HG03025 (cell line): ENCODE measurements at regions not wholly inside any gene's neighbourhood (a gene's known extent, or its start where the extent isn't known, plus 50 kb on each side); places are given as distances from the start of the nearest gene placed in this dataset.
"Not testable (repeated sequence)": the region's sequence is repeated elsewhere in the genome, so short reads cannot be mapped to it uniquely, and the experiment has no call there.

Source experiments
- ATAC-seq: cut with Tn5 transposase; IDR thresholded peaks from one replicate; pipeline ENCODE4 v1.9.1; 2021; ENCODE audit warnings: mild to moderate bottlenecking, moderate library complexity; ENCODE audit not compliant: unreplicated experiment, low FRiP score

DNA sequence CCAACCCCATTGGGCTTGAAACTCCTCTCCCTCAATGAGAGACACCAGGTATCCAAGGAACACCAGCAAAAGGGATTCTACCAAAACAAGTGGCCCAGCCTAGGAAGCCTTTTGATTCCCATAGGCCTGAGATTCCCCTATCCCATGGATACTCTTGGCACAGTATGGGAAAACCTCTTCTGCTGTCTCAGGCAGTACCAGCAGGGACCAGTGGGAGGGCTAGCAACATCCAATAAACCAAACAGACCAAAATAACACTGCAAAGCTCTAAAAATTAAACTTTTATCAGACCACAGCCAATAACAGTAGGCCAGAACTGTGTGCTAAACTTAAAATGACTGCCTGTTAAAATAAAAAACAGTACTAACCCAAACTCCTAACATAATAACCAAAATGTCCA, 153.9 kb upstream of the CES5A start:
- no peak for ATAC-seq

DNA sequence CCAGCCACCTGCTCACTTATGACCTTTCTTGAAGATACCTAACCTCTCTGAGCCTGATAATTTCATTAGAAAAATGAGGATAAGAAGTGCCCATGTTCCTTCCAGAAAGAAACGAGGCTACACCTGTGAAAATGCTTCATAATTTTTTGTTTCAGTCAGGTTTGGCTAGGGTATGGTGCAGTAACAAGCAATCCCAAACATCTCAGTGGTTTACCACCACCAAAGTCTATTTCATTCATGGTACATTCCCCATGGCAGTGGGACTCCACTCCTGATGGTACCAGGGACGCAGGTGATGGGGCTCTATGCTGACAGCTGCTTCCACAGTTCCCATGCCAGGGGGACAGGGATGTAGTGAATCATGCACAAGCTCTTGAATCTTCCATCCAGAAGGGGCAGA, 147.6 kb upstream of the CES5A start:
- ATAC-seq = no peak

DNA sequence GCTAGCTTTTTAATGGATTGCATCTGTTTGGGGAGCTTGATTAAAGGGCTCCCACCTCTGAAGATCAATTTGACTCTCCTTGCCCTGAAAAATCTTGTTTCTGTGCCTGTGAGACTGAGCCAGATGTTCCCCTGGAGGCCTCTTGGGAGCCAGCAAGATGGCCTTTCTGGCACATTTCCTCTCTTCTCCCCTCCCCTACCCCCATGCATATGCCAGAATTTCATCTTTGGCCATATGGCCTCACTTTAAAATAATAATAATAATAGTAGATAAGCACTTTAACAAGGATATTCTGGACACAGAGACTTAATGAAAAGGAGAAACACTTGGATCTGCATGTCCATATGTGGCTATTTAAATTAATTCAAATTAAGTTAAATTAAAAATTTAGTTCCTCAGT, 144.1 kb upstream of the CES5A start:
- ATAC-seq = no peak

DNA sequence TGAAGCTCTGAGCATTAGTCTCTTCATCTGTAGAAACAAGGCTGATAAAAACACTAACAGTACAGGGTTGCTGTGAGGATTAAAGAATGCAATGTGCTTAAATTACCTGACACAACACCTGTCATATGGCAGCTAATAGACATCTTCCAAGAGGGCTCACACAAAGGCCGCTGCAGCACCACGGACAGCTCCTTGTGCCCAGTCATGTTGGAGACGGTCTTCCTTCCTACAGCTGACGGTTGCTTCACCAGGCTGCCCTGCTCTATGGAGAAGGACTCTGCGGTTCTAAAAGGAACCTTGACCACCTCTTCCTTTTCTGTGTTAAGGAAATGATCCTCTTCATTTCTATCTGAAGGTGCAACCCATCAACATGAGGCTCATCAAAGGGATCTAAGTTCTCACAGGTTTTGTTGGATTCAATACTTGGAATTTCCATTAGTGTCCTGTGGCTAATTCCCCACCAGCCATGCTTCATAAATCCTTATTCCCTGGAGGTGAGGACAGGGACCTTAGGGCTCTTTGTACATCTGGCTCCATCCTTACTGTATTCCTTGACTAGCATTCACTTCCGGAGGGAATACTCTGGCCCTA, 138.9 kb upstream of the CES5A start:
- ATAC-seq = no peak

DNA sequence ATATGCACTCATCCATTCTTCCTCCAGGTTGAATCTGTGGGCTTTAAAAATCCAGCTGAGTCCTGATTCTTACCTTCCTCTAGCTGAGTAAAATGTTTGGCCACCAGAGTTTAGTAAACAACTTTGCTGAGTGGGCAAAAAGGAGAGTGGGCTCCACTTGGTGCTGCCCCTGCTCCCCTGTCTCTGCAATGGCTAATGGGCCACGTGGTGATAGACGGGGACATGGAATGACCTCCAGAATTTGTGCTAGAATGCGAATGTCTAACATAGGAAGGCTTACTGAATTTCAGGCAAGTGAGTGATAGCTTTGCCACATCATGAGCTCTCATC, 137.3 kb upstream of the CES5A start:
- no peak for ATAC-seq

DNA sequence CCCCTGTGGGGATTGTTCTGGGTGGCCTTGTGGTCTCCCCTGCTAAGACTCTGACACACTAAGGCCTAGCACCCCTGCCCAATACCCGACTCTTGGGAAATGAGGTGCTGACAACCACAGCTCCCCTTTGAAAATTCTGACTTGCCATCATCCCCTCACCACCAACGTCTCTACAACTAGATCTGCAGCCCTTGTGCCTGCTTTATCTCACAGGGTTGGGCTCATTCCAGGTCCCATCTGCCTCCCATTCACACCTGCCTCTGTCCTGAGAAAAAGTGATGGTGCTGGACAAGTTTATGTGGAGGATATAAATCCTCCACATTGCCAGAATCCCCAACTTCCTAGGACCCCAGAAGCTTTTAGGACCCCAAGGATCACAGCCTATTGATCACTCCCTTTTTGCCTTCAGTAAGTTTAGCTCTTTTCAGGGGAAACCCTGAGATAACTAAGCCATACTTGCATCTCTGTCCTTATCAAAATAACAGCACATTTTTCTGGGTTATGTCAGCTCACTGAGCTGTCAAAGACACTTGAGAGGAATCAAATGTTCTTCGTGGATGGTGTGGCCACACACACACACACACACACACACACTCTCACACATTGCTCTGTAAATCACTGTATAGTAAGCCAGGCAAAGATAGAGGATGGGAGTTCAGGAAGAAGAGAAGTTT, 136.8 kb upstream of the CES5A start:
- ATAC-seq = no peak

DNA sequence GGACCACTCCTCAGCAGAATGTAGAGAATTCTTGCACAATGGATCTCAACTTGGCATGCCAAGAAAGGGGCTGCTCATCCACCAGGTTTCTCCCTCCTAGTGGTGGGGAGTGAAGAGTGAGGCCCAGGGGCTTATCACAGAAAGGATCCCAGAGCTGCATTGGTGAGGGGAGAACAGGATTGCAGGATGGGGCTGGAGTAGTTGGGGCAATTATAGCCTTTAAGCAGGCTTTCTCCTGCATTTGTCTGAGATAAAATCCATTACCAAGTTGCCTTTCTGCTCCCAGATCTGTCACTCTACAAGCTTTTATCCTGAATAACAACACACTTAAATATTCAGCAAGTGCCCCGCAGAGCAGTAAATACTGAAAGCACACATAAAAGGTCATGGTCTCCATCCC, 130.8 kb upstream of the CES5A start:
- no peak for ATAC-seq

DNA sequence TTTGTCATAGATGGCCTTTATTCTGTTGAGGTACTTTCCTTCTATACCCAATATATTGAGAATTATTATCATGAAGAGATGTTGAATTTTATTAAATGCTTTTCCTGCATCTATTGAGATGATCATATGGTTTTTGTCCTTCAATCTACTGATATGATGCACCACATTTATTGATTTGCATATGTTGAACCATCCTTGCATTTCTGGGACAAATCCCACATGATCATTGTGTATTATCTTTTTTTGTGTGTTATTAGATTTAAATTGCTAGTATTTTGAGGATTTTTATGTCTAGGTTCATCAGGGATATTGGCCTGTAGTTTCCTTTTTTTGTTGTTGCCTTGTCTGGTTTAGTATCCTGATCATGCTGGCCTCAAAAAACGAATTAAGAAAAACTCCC, 124.5 kb upstream of the CES5A start:
- no peak for ATAC-seq

DNA sequence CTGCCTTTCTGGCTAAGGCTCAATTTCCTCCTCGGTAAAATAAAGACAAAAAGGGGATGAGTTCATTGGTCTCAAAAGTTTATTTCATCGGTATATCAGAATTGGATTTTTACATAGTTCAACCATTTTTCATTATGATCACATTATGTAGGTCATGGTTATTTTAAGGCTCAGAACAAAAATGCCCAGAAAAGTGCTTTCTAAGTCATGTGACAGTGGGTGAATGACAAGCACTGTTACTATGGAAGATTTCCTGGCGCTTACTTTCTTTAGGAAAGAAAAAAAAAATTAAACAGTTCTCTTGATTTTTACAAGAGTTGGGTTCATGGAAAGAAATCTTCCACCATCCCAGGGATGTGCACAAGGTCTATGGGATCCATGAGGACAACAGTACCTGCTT, 117.9 kb upstream of the CES5A start:
- ATAC-seq = no peak

DNA sequence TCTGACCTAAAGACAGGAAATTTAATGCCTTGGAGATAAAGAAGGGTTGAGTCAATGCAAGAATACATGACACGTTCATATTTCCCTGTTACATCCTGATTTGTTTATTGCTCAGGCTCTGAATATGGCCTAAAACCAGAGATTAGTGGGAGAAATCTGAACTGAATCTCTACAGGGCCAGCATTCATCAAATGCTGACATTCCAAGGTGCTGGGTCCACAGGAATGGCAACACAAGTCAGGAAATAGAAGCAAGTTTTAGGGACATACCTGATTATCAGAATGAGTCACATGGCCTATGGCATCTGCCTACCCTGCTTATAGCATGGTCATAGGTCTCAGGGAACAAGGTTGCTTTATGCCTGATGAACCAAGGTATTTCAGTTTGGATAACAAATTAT, 117.4 kb upstream of the CES5A start:
- ATAC-seq = no peak

DNA sequence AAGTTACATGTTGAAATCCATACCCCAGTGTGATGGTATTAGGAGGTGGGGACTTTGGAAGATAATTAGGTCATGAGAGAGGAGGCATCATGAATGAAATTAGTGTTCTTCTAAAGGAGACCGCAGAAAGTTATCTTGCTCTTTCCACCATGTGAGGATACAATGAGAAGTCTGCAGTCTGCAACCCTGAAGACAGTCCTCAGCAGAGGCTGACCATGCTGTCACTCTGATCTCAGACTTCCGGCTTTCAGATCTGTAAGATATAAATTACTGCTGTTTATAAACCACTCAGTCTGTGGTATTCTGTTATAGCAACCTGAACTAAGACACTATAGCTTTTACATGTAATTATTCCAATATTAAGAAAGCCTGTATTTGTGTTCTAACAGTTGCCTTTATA, 116.7 kb upstream of the CES5A start:
- ATAC-seq = no peak

DNA sequence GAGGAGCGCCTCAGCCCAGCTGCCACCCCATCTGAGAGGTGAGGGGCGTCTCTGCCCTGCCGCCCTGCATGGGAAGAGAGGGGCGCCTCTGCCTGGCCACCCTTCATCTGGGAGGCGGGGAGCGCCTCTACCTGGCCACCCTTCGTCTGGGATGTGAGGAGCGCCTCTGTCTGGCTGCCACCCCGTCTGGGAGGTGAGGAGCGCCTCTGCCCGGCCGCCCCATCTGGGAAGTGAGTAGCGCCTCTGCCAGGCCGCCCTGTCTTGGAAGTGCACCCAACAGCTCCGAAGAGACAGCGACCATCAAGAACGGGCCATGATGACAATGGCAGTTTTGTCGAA, 114.4 kb upstream of the CES5A start:
- ATAC-seq = no peak

DNA sequence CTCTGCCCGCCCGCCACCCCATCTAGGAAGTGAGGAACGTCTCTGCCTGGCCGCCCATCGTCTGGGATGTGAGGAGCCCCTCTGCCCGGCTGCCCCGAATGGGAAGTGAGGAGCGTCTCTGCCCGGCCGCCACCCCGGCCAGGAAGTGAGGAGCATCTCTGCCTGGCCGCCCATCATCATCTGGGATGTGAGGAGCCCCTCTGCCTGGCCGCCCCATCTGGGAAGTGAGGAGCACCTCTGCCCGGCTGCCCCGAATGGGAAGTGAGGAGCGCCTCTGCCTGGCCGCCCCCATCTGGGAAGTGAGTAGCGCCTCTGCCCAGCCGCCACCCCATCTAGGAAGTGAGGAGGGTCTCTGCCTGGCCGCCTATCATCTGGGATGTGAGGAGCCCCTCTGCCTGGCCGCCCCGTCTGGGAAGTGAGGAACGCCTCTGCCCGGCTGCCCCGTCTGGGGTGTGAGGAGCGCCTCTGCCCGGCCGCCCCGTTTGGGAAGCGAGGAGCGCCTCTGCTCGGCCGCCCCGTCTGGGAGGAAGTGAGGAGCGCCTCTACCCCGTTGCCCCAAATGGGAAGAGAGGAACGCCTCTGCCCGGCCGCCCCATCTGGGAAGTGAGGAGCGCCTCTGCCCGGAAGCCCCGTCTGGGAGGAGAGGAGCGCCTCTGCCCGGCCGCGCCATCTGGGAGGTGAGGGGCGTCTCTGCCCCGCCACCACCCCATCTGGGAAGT, 113.8 kb upstream of the CES5A start:
- not testable (repeated sequence) for ATAC-seq

DNA sequence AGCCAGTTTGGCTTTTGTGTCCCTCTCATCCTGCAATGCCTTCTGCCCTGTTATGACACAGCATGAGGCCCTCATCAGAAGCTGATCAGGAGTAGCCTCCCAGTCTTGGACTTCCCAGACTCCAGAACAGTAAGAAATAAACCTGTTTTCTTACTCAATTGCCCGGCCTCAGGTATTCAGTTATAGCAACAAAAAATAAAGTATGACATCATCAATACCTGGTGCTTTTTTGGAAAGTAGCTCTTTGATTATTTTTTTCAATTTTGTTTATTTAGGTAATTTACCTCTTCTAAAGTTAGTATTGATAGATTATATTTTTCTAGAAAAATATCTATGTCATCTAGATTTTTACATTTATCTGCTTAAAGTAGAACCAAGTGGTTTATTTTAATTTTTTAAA, 112.8 kb upstream of the CES5A start:
- no peak for ATAC-seq

DNA sequence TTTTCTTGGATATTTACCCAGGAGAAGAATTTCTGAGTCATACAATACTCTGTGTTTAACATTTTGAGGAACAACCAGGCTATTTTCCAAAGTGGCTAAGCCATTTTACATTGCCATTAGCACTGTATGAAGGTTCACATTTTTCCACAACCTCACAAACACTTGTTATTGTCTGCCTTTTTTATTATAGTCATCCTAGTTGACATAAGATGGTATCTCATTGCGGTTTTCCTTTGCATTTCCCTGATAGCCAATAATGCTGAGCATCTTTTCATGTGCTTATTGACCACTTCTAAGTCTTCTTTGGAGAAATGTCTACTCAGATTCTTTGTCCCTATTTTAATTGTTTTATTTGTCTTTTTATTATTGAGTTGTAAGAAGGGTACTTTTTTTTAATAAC, 107.4 kb upstream of the CES5A start:
- ATAC-seq = no peak

DNA sequence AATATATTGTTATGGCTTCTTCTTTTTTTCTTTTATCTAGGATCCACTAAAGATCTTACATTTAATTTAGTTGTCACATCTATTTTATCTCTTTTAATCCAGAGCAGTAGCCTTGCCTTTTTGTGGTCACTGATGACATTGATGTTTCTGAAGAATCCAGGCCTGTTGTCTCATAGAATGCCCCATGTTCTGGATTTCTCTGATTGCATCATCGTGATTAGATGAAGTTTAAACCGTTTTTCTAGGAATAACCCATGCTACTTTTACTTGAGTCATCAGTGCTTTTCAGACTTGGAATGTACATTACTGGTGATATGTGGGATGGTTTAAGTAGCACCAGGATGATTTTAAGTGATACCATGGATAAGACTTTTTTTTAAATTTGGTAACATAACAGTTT, 106.4 kb upstream of the CES5A start:
- ATAC-seq = no peak

DNA sequence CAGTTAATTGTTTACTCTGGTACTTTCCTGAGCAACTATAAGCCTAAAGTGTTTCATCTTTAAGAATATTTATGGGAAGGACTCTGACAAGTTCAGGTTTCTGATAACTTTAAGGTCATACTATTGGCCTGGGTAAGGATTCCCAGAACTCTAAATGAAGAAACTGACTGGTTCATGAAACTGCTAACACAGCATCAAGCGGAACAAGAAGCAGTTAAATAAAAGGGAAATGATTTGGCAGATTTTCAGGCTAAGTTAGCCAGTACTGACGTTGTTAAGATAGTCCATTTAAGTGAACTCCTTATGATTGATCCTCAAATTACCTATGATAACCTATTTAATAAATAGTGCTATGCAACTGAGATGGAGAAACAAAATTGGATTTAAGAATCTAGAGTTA, 101.6 kb upstream of the CES5A start:
- no peak for ATAC-seq

DNA sequence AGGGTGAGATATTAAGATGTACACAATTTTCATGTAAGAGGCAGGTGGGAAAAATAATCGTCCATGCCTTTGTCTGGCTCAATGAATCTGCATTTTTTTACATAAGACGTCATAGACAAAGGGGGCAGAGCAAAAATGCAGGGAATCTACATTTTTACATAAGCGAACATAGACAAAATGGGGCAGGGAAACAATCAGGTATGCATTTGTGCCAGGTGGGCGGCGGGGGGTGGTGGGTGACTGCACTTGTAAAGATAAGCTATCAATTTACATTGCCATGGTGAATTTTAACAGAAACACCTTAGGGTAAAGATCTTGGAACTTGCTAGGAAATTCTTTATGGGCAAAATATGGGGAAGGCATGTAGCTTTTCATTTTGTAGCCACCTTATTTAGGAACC, 96.3 kb upstream of the CES5A start:
- ATAC-seq = no peak

DNA sequence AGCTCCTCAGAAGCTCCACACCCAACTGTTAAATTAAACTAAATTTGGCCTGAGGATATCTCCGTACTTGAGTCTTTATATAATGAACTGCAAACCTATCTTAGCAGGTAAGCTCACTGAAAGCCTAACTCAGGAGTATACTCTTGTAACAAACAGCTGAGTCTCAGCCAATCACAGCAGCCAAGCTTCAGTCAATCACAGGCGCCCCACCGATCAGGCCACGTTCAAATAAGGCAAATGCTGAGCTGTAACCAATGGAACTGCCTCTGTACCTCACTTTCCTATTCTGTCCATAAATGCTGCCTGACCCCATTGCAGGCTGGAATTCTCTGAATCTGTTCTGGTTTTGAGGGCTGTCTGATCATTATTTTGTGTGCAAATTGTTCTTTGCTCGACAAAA, 93.0 kb upstream of the CES5A start:
- no peak for ATAC-seq

DNA sequence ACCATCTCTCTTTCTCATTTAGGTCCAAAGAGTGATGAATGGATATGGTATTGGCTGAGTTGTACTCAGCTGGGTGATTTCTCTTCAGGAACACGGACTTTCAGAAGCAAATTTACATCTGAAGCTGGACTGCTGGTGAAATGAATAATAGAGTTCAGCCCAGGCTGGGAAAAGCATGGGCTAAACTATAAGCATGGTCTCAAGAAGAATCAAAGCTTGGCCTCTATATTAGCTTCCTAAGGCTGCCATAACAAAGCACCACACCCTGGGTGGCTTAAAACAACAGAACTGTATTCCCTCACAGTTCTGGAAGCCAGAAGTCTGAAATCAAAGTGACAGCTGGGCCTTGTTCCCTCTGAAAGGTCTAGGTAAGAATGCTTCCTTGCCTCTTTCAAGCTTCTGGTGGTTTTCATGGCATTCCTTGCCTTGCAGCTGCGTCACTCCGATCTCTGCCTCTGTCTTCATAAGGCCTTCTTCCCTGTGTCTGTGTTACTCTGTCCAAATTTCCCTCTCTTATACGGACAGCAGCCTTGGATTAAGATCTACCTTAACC, 89.8 kb upstream of the CES5A start:
- ATAC-seq = no peak

DNA sequence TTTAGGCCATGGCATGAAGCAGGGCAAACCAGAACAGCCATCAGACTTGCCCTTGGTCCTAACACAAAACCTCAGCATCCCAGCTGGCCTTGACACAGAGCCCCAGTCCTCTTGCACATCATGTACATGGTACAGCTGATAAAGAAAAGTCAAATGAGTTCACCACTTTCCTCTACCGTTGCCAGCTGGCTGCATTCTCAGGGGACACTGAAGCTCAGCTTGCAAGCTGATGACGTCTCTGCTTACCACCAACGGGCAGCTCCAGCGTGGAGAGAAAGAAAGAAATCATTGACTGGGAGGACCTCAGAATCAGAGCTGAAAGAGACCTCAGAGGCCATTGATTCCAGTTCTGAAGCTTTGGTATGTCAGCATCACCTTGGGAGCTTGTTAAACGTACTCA, 80.7 kb upstream of the CES5A start:
- no peak for ATAC-seq

DNA sequence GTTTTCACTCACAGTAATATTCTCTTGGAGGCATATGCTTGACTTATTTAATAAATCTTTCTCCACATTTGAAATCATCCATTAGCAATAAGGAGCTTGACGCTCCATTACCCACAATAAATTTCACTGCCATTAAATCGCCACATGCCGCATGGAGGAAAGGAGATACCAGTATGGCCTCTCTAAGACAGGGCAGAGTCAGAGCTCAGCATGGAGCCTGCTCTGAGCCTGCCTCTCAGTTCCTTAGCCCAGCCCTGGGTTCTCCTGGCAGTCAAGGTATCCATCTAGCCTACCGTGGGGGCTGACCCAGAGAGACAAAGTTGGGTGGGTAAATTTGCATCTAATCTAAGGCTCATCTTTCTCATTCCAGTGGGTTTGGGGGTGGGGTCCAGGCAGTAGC, 80.3 kb upstream of the CES5A start:
- no peak for ATAC-seq
